ENCODE measurements at regions not wholly inside any gene's neighbourhood (a gene's known extent, or its start where the extent isn't known, plus 50 kb on each side); places are given as distances from the start of the nearest gene placed in this dataset.

GRCh38 chr3:74357881-74358280 lies 256.6 kb downstream of the CNTN3 start:
- H3K27me3 ChIP-seq (ENCODE audit: control insufficient read depth in 4 of 4, insufficient read depth in 4 of 4, low read length in 3 of 4) = no peaks in the 10 kb centered on the region
- H3K27ac ChIP-seq (ENCODE audit: low read depth in 1 of 2, low read length in 2 of 2) = no peak overlapping the region
- H3K36me3 ChIP-seq (ENCODE audit: control insufficient read depth in 4 of 4, insufficient read depth in 3 of 4, low read depth in 1 of 4, low read length in 3 of 4) = no peaks in the 10 kb centered on the region
- peaks cover 2 to 8% (median 5%) of the 10 kb centered on the region in 4 donors for H3K4me1 ChIP-seq (ENCODE audit: control insufficient read depth in 4 of 4, insufficient read depth in 4 of 4, low read length in 3 of 4)
- no peaks in the 10 kb centered on the region for H3K9me3 ChIP-seq (ENCODE audit: control insufficient read depth in 4 of 4, low read length in 3 of 4)
- TF ChIP-seq FOXA2 (IDR thresholded peaks at IDR 0.05) (no peak), JUND (IDR thresholded peaks at IDR 0.05) (no peak), CTCF (IDR thresholded peaks at IDR 0.05; ENCODE audit: low read depth, low read length, missing input control) (no peak), REST (IDR thresholded peaks at IDR 0.05) (no peak)
- 87% methylated on average over 6 of the region's 6 CpGs for WGBS
- no peak overlapping the region for H3K4me3 ChIP-seq (ENCODE audit: low read depth in 1 of 3, low read length in 3 of 3)
- no peak for DNase-seq (ENCODE audit: low spot score)
- no peak overlapping the region for H3K9ac ChIP-seq (ENCODE audit: low read depth in 1 of 2, low read length in 2 of 2)

- 87% methylated on average over 1 of the region's 1 CpG for WGBS
- Histone ChIP-seq H3K9ac (ENCODE audit: low read depth in 1 of 2, low read length in 2 of 2) (no peak overlapping the region), H3K4me1 (ENCODE audit: control insufficient read depth in 4 of 4, insufficient read depth in 4 of 4, low read length in 3 of 4) (peaks cover 6 to 25% (median 19%) of the 10 kb centered on the region in 4 donors), H3K9me3 (ENCODE audit: control insufficient read depth in 4 of 4, low read length in 3 of 4) (no peaks in the 10 kb centered on the region), H3K27me3 (ENCODE audit: control insufficient read depth in 4 of 4, insufficient read depth in 4 of 4, low read length in 3 of 4) (no peaks in the 10 kb centered on the region), H3K27ac (ENCODE audit: low read depth in 1 of 2, low read length in 2 of 2) (no peak overlapping the region), H3K36me3 (ENCODE audit: control insufficient read depth in 4 of 4, insufficient read depth in 3 of 4, low read depth in 1 of 4, low read length in 3 of 4) (no peaks in the 10 kb centered on the region), H3K4me3 (ENCODE audit: low read depth in 1 of 3, low read length in 3 of 3) (no peak overlapping the region)
- DNase-seq (ENCODE audit: low spot score) = no peak
- TF ChIP-seq ZBTB33 (IDR thresholded peaks at IDR 0.05) (no peak), SP1 (IDR thresholded peaks at IDR 0.05) (no peak), FOXA2 (IDR thresholded peaks at IDR 0.05) (no peak), ATF3 (IDR thresholded peaks at IDR 0.05) (no peak), NR2F2 (IDR thresholded peaks at IDR 0.05) (no peak), YY1 (IDR thresholded peaks at IDR 0.05) (no peak), MAX (IDR thresholded peaks at IDR 0.05) (no peak), RAD21 (IDR thresholded peaks at IDR 0.05) (no peak), CTCF (IDR thresholded peaks at IDR 0.05; ENCODE audit: low read depth, low read length, missing input control) (no peak), FOXA1 (IDR thresholded peaks at IDR 0.05) (no peak), HNF4G (IDR thresholded peaks at IDR 0.05) (no peak), GABPA (IDR thresholded peaks at IDR 0.05 in 1 of 2, conservative IDR thresholded peaks at IDR 0.05 in 1 of 2) (no peak), REST (IDR thresholded peaks at IDR 0.05) (no peak), EGR1 (IDR thresholded peaks at IDR 0.05; ENCODE audit: low read depth in 2 of 2) (no peak)
Observed at GRCh38 chr3:74353039-74353438, 261.4 kb downstream of the CNTN3 start.
